Sigmoid colon (tissue), 6 donors: ENCODE measurements at regions not wholly inside any gene's neighbourhood (a gene's known extent, or its start where the extent isn't known, plus 50 kb on each side); places are given as distances from the start of the nearest gene placed in this dataset.

Source experiments
- DNase-seq: peaks from one replicate; pipeline ENCODE4 v3.0.0-alpha.2; 2019
- H3K27ac ChIP-seq, 4 donors: fragments of 200-600 bp; sonication (generic); one replicate each; pipeline ENCODE4 v1.5.1; 2016 to 2019; ENCODE audit warnings: mild to moderate bottlenecking in 1 of 4
- H3K27me3 ChIP-seq, 3 donors: fragments of 200-600 bp; sonication (generic); one replicate each; pipeline ENCODE4 v1.5.1; 2019; ENCODE audit warnings: mild to moderate bottlenecking in 1 of 3
- H3K36me3 ChIP-seq, 4 donors: fragments of 200-600 bp; sonication (generic); one replicate each; pipeline ENCODE4 v1.5.1; 2016 to 2019
- H3K4me1 ChIP-seq, 4 donors: fragments of 200-600 bp; sonication (generic); one replicate each; pipeline ENCODE4 v1.5.1; 2017 to 2019
- H3K4me3 ChIP-seq, 4 donors: fragments of 200-600 bp; sonication (generic); one replicate each; pipeline ENCODE4 v1.5.1; 2017 to 2019; ENCODE audit warnings: mild to moderate bottlenecking in 2 of 4, moderate library complexity in 1 of 4
- H3K9me3 ChIP-seq, 4 donors: fragments of 200-600 bp in 3 of 4; sonication (generic) in 3 of 4; one replicate each; pipeline versions ENCODE4 v1.5.1 to v1.6.1; 2013 to 2019
- EP300 ChIP-seq, 4 donors: sonication (generic); formaldehyde crosslinking; IDR thresholded peaks; one replicate each; pipeline ENCODE4 v1.6.1; 2017; ENCODE audit warnings: antibody characterized with exemption in 4 of 4
- POLR2A ChIP-seq, 2 donors: fragments of 450-650 bp; IDR thresholded peaks; one replicate each; pipeline ENCODE4 v1.6.1; 2016; ENCODE audit warnings: antibody characterized with exemption in 2 of 2, mild to moderate bottlenecking in 2 of 2, moderate library complexity in 2 of 2
- POLR2AphosphoS5 ChIP-seq, 4 donors: sonication (generic); formaldehyde crosslinking; IDR thresholded peaks; one replicate each; pipeline ENCODE4 v1.6.1; 2017; ENCODE audit warnings: antibody characterized with exemption in 4 of 4
- WGBS, 2 donors: extraction: QIAGEN DNeasy Blood & Tissue Kit; methylation state at CpG; one replicate each; pipeline ENCODE4 v1.1.7; 2013; 5-methylcytosine and 5-hydroxymethylcytosine counted together
- intact Hi-C: fragments of 100-400 bp; cut with DNase I; formaldehyde crosslinking; loops from one replicate; pipeline ENCODE4 v1.15.1; 2023
- TF ChIP-seq, protein P1 (sequence below), 4 experiments: fragments of 450-650 bp in 3 of 4; fragments of 200-600 bp in 1 of 4; IDR thresholded peaks; one replicate each; pipeline ENCODE4 v1.5.1; 2016 to 2019; ENCODE audit warnings: antibody characterized with exemption in 4 of 4, mild to moderate bottlenecking in 3 of 4, moderate library complexity in 2 of 4
- donor health status: healthy with polysubstance abuse.
- donor health status: healthy.

DNA sequence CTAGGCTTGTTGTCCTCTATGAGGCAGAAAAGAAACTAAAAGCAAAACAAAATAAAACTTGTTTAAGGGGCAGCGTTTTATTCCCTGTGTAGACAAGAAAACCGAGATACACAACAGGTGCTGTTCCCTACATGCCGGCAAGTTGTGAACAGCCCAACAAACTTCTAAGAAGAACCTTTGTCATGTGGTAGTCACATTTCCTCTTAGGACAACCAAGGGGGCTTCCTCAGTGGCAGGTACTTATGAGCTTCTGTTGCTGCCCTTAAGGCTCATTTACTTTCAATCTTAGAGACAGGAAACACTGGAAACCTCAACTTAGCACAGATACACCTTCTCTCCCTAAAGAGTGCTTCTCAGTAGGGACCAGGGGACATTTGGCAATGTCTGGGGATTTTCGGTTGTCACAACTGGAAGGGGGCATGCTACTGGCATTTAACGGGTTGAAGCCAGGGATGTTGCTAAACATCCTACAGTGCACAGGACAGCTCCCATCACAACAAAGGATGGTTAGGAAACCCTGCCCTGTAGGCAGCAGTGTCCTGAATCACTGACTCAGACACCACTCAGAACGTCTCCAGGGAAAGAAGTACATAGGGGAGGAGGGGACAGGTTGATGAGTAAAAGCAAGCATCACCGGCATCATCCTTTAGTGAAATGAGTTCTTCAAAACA lies 111.0 kb downstream of the ASB9 start:
- no peak overlapping the region for H3K27ac ChIP-seq
- intact Hi-C loops: no loop called here
- 69 to 80% methylated on average over 7 of the region's 7 CpGs for WGBS, 2 donors

GRCh38 chrX:15158350-15158735 lies 111.5 kb downstream of the ASB9 start:
- no peaks in the 10 kb centered on the region for H3K9me3 ChIP-seq
- intact Hi-C loops: no loop called here
- no peaks in the 10 kb centered on the region for H3K36me3 ChIP-seq
- no peaks in the 10 kb centered on the region for H3K4me1 ChIP-seq
- no peak for DNase-seq
- H3K27me3 ChIP-seq: no peaks in the 10 kb centered on the region
- 57 to 68% methylated on average over 1 of the region's 1 CpG for WGBS, 2 donors
- TF ChIP-seq POLR2AphosphoS5 (IDR thresholded peaks at IDR 0.05): no peak
- TF ChIP-seq, protein P1, sequence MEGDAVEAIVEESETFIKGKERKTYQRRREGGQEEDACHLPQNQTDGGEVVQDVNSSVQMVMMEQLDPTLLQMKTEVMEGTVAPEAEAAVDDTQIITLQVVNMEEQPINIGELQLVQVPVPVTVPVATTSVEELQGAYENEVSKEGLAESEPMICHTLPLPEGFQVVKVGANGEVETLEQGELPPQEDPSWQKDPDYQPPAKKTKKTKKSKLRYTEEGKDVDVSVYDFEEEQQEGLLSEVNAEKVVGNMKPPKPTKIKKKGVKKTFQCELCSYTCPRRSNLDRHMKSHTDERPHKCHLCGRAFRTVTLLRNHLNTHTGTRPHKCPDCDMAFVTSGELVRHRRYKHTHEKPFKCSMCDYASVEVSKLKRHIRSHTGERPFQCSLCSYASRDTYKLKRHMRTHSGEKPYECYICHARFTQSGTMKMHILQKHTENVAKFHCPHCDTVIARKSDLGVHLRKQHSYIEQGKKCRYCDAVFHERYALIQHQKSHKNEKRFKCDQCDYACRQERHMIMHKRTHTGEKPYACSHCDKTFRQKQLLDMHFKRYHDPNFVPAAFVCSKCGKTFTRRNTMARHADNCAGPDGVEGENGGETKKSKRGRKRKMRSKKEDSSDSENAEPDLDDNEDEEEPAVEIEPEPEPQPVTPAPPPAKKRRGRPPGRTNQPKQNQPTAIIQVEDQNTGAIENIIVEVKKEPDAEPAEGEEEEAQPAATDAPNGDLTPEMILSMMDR (IDR thresholded peaks at IDR 0.05): no peak
- no peak overlapping the region for H3K4me3 ChIP-seq
- no peak overlapping the region for H3K27ac ChIP-seq

More for the DNA sequence above, 111.0 kb downstream of the ASB9 start:
- Histone ChIP-seq H3K36me3 (no peaks in the 10 kb centered on the region), H3K4me1 (no peaks in the 10 kb centered on the region), H3K9me3 (no peaks in the 10 kb centered on the region), H3K4me3 (no peak overlapping the region), H3K27me3 (no peaks in the 10 kb centered on the region)
- TF ChIP-seq POLR2AphosphoS5 (IDR thresholded peaks at IDR 0.05) (no peak), EP300 (IDR thresholded peaks at IDR 0.05) (no peak), POLR2A (IDR thresholded peaks at IDR 0.05) (no peak)
- TF ChIP-seq, protein P1 (IDR thresholded peaks at IDR 0.05): no peak
- no peak for DNase-seq

- H3K27ac ChIP-seq: no peak overlapping the region
- TF ChIP-seq, protein P1 (IDR thresholded peaks at IDR 0.05): no peak
- TF ChIP-seq POLR2A (IDR thresholded peaks at IDR 0.05) (no peak), POLR2AphosphoS5 (IDR thresholded peaks at IDR 0.05) (no peak), EP300 (IDR thresholded peaks at IDR 0.05) (no peak)
Observed at GRCh38 chrX:15157624-15158023, 112.3 kb downstream of the ASB9 start.

DNA sequence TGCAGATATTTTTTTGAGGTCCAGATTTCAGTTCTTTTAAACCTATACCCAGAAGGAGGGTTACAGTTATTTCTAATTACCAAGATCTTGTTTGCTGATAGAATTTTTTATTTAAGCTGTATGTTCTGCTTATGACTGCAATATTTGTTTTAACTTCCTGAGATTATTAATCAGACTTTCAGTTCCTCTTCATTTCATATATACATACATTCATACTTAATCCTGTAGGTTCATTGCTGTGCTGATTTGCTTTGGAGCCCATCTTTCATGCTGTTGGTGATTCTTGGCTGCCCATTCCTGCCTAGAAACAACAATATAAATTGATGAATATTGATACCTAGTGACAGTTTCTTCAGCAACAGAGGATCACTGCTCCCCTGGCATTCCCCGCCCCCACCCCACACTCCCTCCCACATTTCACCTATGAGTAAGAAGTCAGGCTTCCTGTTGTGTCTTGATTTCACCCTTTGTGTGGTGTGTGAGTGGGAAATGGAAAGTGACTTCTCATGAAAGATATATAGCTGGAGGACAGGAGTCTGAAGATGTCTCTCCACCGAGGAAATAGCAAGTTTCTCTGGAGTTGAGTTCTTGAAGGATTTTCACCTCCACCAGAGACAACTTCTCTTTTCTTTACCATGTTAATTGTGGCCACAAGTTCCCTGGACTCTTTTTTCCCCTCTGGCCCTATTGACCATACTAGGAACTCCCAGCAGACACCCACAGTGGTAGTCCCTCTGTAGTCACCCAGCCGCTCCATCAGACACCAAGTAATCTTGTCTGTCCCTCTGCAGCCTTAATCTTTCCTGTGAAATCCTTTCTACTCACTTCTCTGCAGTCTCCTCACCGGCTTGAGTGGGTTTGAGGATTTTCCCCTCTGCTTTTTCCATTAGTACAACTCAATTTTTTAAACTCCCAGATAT lies 118.4 kb downstream of the ASB9 start:
- intact Hi-C loops: no loop called here
- Histone ChIP-seq H3K9me3 (no peaks in the 10 kb centered on the region), H3K27me3 (no peaks in the 10 kb centered on the region), H3K4me3 (no peak overlapping the region), H3K27ac (no peak overlapping the region), H3K36me3 (no peaks in the 10 kb centered on the region), H3K4me1 (no peaks in the 10 kb centered on the region)
- no peak for DNase-seq
- 77 to 88% methylated on average over 4 of the region's 4 CpGs for WGBS, 2 donors
- no peak for TF ChIP-seq EP300 (IDR thresholded peaks at IDR 0.05)
- TF ChIP-seq POLR2AphosphoS5 (IDR thresholded peaks at IDR 0.05): no peak
- TF ChIP-seq, protein P1 (IDR thresholded peaks at IDR 0.05): no peak
- TF ChIP-seq POLR2A (IDR thresholded peaks at IDR 0.05): no peak

More at GRCh38 chrX:15157624-15158023, 112.3 kb downstream of the ASB9 start:
- DNase-seq: no peak
- Histone ChIP-seq H3K27me3 (no peaks in the 10 kb centered on the region), H3K36me3 (no peaks in the 10 kb centered on the region), H3K9me3 (no peaks in the 10 kb centered on the region), H3K4me3 (no peak overlapping the region), H3K4me1 (no peaks in the 10 kb centered on the region)
- intact Hi-C loops: no loop called here
- WGBS, 2 donors: 97 to 99% methylated on average over 2 of the region's 2 CpGs
